GM18909 (cell line): ENCODE measurements at regions not wholly inside any gene's neighbourhood (a gene's known extent, or its start where the extent isn't known, plus 50 kb on each side); places are given as distances from the start of the nearest gene placed in this dataset.

Experiments
- ATAC-seq: cut with Tn5 transposase; IDR thresholded peaks from one replicate; pipeline ENCODE4 v1.9.1; 2021; ENCODE audit warnings: mild to moderate bottlenecking; ENCODE audit not compliant: unreplicated experiment, poor library complexity

- ATAC-seq, result no peak
Observed at GRCh38 chr17:71262586-71262985, 858.2 kb upstream of the SOX9 start.

GRCh38 chr17:71267668-71268067, 853.2 kb upstream of the SOX9 start:
- ATAC-seq, result no peak

GRCh38 chr17:71269201-71269600, 851.6 kb upstream of the SOX9 start:
- ATAC-seq, result no peak

- no peak for ATAC-seq
Observed at GRCh38 chr17:71273441-71273840, 847.4 kb upstream of the SOX9 start.

GRCh38 chr17:71276079-71276478, 844.7 kb upstream of the SOX9 start:
- ATAC-seq, result no peak

- no peak for ATAC-seq
Observed at GRCh38 chr17:71283486-71283885, 837.3 kb upstream of the SOX9 start.

- no peak for ATAC-seq
Observed at GRCh38 chr17:71284032-71284755, 836.6 kb upstream of the SOX9 start.

GRCh38 chr17:71286625-71287024, 834.2 kb upstream of the SOX9 start:
- no peak for ATAC-seq

- no peak for ATAC-seq
Observed at GRCh38 chr17:71287071-71287823, 833.6 kb upstream of the SOX9 start.

- no peak for ATAC-seq
Observed at GRCh38 chr17:71292006-71292405, 828.8 kb upstream of the SOX9 start.

- no peak for ATAC-seq
Observed at GRCh38 chr17:71296005-71296404, 824.8 kb upstream of the SOX9 start.

GRCh38 chr17:71301063-71301462, 819.8 kb upstream of the SOX9 start:
- no peak for ATAC-seq

- no peak for ATAC-seq
Observed at GRCh38 chr17:71302721-71303549, 817.9 kb upstream of the SOX9 start.

- no peak for ATAC-seq
Observed at GRCh38 chr17:71304498-71305158, 816.2 kb upstream of the SOX9 start.

- no peak for ATAC-seq
Observed at GRCh38 chr17:71313866-71314265, 807.0 kb upstream of the SOX9 start.

- no peak for ATAC-seq
Observed at GRCh38 chr17:71315568-71315967, 805.3 kb upstream of the SOX9 start.

- ATAC-seq, result no peak
Observed at GRCh38 chr17:71316176-71316897, 804.5 kb upstream of the SOX9 start.

GRCh38 chr17:71320009-71320796, 800.6 kb upstream of the SOX9 start:
- ATAC-seq, result no peak

GRCh38 chr17:71325117-71325516, 795.7 kb upstream of the SOX9 start:
- no peak for ATAC-seq
